NOMO-1 treated with DMSO at 0.1 percent for 48 hours (cell line): ENCODE measurements at regions not wholly inside any gene's neighbourhood (a gene's known extent, or its start where the extent isn't known, plus 50 kb on each side); places are given as distances from the start of the nearest gene placed in this dataset.

Experiments
- DNase-seq: peaks from one replicate; lab custom pipeline; 2025; ENCODE audit not compliant: unreplicated experiment; lab: John Stamatoyannopoulos, UW

DNA sequence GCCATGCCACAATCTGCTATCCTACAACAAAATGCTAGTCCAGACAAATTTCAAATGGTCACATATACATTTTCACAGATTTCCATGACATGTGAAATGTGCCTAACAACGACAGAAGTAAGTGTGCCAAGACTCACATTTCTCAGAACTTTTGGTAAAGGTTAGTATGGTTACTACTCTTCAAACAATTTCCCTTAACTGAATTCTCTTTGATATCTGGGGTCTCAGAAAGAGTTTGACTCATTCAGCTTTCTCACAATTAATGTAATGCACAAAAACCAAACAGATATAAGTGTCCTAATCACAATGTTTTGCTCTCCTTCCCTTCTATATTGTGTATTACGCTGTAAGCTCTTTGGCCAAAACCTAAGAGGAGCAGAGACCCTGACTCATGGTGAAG is 122.4 kb upstream of the LEF1 start:
- no peak for DNase-seq

DNA sequence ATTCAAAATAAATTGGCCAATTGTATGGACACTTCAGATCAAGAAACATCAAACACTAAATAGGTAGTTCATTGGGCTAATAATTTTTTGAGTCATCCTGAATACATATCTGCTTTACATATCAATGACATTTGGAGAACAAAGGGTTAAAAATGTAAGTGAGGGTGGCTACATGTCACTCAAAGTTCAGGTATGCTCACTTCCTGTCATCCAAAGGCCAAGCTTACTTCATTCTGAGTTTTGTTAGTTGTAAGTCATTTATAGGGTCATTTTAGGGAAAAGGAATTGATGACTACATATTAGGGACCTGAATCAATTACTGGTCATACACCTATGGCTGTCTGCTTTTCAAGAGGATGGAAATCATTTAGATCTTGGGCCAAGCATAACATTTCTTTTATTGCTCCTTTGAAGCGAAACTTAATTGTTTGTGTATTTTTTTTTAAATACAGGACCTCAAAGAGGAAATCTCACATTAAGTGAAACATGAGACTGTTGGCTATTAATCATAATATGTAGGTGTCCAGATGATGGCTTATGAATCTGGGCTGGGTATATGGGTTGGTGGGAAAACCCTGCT is 119.2 kb upstream of the LEF1 start:
- no peak for DNase-seq

DNA sequence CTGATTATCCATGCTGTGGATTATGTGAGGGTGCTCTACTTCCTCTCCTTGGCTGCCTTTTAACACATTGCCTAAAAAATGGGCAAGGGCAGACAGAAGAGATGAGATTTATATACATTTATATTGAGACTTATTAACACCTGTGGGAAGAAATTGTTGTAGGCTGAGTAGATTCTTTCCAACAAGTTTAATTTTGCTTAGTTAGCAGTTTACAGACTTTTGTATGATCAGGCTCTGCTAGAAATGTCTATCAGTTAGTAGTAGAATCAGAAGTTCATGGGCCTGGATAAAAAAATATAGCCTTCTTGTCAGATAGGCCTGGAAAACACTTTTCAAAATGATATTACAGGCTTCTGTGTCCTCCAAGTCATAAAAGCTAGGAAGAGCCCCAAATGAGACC is 111.3 kb upstream of the LEF1 start:
- DNase-seq: no peak

DNA sequence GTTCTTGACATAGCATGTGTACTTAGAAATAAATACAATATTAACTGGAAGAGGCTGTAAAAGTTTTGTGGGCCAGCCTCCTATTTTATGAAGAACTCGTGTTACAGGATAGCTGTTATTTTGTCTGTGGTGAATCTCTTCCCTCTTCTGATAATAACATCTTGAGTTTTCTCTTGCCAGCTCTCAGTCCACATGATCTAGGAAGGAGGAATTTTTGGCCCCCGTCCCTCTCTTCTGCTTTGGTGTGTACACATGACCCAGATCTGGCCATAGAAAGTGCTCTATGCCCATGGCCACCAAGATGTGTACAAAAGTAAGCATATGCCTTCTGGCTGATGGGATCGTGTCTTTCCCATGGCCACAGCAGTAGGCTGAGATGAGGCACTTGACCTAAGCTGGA is 108.0 kb upstream of the LEF1 start:
- DNase-seq: no peak

DNA sequence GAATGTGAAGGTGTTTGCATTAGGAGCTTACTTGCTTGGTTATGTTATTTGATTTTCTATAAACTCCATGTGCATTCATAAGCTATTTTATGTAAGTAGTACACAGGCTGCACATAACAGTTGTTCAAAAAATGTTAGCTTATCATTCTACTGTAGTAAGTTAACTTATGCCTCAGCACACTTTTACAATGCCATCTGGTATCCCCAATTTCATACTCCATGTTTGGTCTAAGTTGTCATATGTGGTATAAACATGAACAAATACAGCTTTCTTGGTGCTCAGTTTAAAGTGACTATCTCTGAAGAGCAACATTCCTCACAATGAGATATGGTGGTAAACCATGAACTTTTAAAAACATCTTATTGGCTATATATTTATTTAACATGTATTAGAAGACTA is 104.3 kb upstream of the LEF1 start:
- no peak for DNase-seq

DNA sequence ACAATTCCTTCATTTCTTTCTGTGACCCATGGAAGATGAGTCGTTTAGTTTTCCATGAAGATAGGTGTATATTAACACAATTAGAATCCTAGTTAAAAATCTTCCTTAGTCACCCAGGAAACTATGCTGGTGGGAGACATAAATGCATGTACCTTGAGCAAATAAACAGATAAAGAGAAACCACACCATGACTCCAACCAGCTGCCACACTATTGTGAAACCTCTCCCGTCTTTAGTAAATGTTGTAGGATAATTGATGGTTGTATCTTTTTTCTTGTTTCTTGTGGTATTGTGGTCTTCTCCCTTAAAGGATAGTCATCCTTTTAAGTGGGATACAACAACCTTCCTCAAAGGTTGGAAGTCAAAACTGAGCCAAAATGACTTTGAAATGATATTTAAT is 103.8 kb upstream of the LEF1 start:
- DNase-seq: no peak

DNA sequence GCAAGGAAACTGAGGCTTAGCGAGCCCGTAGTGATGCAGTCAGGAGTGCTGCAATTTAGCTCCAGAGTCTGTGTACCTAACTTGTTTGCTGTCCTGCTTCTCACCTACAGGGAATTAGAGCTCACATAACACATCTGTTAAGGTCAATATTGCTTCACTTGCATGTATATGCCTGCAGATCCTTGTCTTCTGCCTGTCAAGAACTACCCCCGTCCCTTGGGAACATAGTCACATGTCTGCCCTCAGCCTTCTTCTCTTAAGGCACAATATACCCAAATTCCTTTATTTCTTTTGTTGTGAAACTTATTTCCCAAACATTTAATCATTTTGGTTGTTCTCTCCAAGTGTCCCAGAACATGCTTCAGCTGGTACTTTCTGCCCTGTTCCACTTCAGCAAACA is 103.3 kb upstream of the LEF1 start:
- DNase-seq: no peak

DNA sequence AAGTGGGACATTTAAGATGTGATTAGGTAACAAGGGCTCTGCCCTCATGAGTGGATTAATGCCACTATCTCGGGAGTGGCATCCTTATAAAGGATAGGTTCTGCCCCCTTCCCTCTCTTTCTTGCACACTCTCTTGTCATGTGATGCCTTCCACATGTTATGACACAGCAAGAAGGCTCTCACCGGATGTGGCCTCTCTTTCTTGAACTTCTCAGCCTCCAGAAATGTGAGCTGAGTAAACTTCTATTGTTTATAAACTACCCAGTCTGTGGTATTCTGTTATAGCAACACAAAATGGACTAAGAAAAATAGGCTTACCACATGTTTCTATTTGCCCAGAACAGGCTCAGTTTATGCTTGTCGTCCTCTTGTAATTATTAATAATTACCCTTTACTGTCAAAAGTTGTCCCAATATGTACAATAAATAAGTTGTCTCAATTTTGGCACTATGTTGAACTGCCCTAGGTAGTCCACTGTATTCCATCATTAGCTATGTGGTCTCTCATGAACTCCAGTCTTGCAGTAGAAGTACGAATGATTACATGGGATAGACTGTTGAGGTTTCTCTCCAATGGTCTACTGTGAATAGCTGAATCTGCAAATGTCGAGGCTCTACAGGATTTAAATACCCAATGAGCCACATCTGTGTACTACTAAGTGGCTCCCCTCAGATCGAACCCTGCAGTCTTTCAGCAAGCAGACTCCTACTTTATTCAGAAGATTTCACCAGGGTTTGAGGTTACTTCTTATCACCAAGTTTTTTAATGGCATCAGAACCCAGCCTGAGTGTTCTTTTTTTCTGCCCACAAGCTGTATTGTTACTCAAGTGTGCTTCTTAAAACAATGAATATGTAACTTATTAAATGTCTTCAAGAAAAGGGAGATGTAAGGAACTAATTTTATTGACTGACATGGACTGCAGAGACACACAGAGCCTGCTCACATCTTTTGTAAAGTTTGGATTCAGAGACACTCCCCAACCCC is 102.0 kb upstream of the LEF1 start:
- no peak for DNase-seq

DNA sequence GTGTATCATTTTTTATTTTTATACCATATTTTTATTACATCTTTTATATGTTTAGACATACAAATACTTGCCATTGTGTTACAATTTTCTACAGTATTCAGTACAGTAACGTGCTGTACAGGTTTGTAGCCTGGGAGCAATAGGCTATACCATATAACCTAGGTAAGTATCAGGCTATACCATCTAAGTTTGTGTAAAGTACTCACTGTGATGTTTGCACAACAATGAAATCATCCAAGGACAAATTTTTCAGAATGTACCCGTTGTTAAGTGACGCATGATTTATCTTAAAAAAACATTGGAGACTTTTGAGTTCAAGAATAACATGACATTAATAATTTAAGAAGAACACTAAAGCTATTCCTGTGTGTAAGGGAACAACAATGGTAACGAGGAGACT is 96.0 kb upstream of the LEF1 start:
- no peak for DNase-seq

DNA sequence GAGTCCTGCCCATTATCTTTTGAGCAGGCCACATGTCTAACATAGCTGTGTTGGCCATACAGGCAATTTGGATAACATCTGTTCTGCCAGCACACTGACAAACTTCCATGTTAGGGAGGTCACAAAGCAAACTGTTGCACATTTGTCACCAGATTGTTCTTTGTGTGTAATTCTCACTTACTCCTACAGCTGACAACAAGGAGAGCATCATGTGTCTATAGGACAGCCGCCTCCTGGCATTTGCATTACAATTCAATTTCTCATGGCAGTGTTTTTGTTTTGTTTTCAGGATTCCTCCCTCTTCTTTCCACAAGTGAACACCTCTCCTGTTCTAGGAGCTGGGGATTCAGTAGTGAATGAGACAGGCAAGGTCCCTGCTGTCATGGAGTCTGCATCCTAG is 94.3 kb upstream of the LEF1 start:
- DNase-seq: no peak

DNA sequence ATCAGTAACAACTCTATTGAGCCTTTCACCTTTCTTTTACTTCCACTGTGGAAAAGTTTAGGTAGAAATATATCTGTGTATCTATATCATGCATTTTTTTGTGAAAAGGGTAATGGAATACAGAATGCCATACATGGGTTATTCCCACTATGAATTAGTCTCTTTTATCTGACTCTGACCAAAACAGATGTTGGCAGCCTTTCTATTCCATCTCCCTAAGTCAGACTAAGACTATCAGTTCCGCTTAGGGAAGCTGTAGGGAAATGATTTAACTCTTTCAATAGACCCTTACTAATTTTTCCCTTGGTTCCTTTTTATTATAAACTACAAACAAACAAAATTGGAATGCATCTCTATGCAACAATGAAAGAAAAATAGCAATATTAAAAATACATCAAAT is 92.3 kb upstream of the LEF1 start:
- no peak for DNase-seq

DNA sequence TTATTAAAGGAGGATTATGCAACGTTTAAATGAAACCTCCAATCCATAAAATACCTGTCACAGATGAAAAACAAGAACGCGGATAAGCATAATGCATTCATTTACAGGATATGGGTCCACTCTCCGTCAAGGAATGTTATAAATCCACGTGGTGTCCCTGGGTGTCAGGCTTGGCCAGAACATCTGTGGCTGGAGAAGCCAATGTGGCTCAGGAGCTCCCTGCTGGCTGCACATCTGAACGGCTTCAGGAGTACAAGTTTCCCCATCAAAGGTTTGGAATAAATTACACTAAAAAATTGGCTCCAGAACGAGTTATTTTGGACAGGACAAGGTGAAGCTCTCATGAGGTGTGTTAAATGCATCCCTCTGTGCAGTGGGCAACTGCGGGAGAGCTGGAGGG is 87.8 kb upstream of the LEF1 start:
- no peak for DNase-seq

DNA sequence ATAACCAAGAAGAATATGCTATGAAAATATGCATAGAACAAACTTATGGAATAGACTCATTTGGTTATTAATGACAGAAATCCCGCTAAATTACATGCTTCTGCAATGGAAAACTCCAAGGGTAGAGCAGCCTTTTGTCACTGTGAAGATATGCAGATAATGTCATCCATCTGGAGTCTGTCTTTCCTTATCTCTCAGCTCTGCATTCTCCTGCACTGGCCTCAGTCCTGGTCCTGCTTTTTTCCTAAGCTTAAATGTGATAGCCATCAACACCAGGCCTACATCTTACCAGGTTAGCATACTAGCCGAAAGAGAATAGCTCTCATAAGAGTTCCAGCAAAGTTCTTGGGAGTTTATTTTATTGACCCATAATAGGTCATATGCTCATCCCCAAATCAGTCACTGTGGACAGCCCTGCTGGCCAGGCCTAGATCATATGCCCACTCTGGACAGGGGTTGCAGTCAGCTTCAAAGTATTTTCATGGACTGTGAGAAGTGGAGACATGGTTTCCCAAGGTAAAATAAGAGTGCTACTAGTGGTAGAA is 86.5 kb upstream of the LEF1 start:
- DNase-seq: no peak

DNA sequence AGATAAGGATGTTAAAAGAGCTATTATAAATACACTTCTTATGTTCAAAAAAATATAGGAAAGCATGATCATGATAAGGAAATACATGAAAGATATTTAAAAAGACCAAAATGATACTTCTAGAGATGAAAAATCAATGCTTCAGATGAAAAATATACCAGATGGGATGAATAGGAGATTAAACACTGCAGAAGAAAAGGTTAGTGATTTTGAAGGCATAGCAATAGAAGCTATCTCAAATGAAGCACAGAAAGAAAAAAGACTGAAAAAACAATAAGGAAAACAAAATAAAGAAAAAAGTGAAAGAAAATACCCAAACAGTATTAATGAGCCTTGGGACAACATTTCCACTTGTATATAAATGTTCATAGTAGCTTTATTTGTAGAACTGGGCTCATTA is 80.7 kb upstream of the LEF1 start:
- DNase-seq: no peak

DNA sequence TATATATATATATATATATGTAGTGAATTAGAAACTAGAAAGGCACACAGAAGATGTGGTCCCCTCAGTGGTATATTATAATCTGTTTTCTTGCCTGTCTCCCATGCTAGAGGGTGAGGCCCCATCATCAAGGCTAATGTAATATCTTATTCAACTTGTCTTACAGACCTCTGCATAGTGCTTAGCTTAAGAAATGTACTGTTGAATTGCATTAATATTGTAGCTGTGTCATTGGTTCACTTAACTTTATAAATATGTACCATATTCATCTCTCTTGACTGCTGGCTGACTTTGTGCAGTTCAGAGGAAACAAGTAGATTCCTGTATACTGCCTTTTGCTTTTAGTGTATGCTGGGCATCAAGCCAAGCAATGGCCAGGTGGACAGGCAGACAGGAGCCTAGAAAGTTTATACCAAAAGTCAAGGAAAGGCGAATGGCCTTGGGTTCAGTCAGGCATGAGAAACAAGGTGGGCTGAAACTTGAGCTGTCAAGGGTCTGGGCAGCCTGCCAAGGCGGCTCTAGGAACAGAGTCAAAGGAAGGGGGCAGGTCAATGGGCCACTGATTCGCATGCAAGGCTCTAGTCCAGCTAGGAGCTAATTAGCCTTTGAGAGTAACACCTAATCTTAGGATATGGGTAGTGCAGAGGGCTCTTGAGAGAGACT is 78.8 kb upstream of the LEF1 start:
- no peak for DNase-seq

DNA sequence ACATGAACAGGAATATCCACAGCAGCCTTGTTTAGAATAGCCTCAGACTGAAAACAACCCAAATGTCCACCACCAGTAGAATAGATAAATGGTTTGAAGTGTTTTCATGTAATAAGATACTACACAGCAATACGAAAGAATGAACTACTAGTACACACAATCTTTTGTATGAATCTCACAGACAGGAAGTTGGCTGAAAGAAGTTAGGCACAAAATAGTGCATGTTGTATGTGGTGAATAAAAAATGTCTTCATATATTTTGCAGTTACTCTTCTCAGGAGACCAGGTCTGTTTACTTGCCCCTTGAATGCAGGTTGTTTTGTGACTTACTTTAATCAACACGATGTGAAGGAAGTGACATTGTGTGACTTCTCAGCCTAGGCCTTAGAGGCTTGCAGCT is 75.9 kb upstream of the LEF1 start:
- no peak for DNase-seq

DNA sequence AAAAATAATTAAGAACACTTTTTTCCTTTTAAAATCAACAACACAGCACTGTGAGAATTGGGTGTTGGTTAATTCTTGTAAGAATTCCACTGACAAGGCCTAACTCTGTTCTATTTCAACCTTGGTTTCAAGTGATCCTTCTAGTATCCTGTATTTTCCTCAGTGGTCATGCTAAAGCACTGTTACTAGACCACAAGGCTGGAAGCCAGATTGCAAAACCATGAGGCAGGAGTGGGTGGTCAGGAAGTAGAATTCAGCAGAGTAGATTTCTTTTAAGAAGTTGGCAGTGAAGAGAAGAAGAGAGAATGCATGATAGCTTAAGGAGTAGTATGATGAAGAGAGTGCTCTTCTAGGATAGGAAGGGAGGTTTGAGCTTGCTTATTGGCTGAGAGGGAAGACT is 71.6 kb upstream of the LEF1 start:
- no peak for DNase-seq

DNA sequence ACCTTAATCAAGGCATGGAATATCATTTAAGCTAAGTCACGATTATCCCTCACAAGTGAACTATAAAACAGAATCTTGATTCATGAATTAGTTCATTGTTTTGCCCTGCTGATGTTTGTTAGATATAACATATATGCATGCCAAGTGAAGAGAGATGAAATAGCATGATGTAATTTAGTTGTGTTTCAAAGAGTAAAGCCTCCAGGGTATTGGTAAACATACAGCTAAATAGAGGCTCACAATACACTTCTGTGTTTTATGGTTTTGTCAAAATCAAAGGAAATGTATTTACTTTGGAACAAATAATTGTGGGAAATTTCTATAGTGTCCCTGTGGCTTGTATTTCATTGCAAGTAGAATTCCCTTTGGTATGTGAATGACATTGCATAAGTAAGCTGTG is 69.0 kb upstream of the LEF1 start:
- DNase-seq: no peak

DNA sequence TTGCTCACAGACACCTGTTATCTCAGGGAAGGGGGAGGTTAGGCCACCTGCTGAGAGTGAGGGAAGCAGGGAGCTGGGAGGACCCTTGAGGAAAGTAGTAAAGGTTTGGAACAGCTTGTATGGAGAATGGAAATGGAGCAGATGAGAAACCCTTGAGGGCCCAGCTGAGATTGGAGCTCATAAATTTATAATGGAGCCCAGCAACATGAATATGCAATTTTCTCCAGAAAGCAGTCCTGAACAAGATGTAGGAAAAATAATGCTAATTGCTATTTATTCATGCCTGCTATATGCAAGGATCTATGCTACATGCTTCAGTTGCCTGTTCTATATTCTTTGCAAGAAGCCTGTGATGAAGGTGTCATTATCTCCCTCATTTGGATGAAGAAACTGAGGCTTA is 67.5 kb upstream of the LEF1 start:
- no peak for DNase-seq

DNA sequence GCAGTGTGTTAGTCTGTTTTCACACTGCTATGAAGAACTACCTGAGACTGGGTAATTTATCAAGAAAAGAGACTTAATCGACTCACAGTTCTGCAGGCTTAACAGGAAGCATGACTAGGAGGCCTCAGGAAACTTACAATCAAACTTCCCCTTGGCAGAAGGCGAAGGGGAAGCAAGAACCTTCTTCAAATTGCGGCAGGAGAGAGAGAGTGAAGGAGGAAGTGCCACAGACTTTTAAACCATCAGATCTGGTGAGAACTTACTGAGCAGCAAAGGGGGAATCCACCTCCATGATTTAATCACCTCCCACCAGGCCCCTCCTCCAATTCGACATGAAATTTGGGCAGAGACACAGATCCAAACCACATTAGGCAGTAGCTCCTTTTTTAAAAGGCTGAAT is 59.2 kb upstream of the LEF1 start:
- no peak for DNase-seq

DNA sequence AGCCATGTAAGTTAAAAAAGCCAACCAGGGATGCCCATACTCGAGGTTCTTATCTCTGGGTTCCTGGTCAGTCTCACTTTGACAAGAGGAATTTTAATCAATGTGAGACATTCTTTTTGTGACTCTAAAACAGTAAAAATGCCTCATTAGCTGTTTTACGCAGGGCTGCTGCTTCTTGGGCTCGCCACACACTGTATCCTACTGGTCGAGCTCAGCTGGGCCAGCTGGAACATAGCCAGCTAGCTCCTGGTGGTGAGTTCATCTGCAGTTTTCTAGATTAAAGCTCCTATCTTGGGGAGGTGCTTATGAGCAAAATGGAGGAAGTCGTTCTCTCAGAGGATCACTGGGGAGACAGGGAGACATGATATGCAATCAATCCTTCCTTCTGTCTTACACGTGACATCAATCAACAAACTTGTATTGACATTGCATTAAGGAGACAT is 55.9 kb upstream of the LEF1 start:
- DNase-seq: no peak

DNA sequence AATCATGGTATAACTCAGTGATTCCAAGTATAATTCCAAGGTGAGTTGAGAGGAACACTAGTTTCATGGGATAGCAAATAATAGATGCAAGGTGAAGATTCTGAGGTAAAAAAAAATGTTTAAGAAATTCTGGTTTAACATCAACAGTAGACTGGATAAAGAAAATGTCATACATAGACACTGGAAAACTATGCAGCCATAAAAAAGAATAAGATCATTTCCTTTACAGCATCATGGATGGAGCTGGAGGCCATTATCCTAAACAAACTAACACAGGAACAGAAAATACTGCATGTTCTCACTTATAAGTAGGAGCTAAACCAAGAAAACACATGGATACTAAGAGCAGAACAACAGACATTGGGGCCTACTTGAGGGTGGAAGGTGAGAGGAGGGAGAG is 54.6 kb upstream of the LEF1 start:
- no peak for DNase-seq
